H1 (cell line): ENCODE measurements at regions not wholly inside any gene's neighbourhood (a gene's known extent, or its start where the extent isn't known, plus 50 kb on each side); places are given as distances from the start of the nearest gene placed in this dataset.

ENCODE experiments used
- CTCF ChIA-PET: fragments of 300-600 bp; sonication (Branson Sonifier 250); formaldehyde crosslinking; loops from one replicate; lab custom pipeline; 2021; ENCODE audit not compliant: partially characterized antibody; lab: Charles Lee
- POLR2A ChIA-PET: fragments of 300-600 bp; sonication (Branson Sonifier 250); formaldehyde crosslinking; loops from one replicate; lab custom pipeline; 2021; ENCODE audit warnings: inconsistent platforms; ENCODE audit not compliant: partially characterized antibody; lab: Charles Lee
- DNase-seq, 2 experiments: peaks; one replicate each; pipeline versions ENCODE4 v3.0.0 to v3.0.0-alpha.2; 2010 to 2022; ENCODE audit warnings: low spot score in 2 of 2, low read depth in 1 of 2, mixed read lengths in 1 of 2
- FAIRE-seq: peaks from 2 replicates; lab custom pipeline; 2011; peaks lifted over from hg19 to GRCh38; lab: Jason Lieb, UNC
- H2AFZ ChIP-seq: 2 replicates; pipeline ENCODE4 v1.8.1; 2012; ENCODE audit warnings: low read length, inconsistent platforms
- H2AK5ac ChIP-seq: 2 replicates; pipeline ENCODE4 v1.6.1; 2013; ENCODE audit warnings: low read depth, low read length
- H2BK120ac ChIP-seq: replicated peaks from 2 replicates; pipeline ENCODE3; 2013; ENCODE audit warnings: low read depth, low read length, inconsistent platforms
- H2BK12ac ChIP-seq: 2 replicates; pipeline ENCODE4 v1.6.1; 2013; ENCODE audit warnings: low read depth, low read length
- H2BK15ac ChIP-seq: 2 replicates; pipeline ENCODE4 v1.6.1; 2013; ENCODE audit warnings: low read length
- H2BK20ac ChIP-seq: 2 replicates; pipeline ENCODE4 v1.6.1; 2013; ENCODE audit warnings: low read length
- H2BK5ac ChIP-seq: 2 replicates; pipeline ENCODE4 v1.6.1; 2013; ENCODE audit warnings: low read depth, low read length
- H3K14ac ChIP-seq: 2 replicates; pipeline ENCODE4 v1.6.1; 2013; ENCODE audit warnings: inconsistent platforms; ENCODE audit not compliant: insufficient read length
- H3K18ac ChIP-seq: 2 replicates; pipeline ENCODE4 v1.6.1; 2013; ENCODE audit warnings: low read length; ENCODE audit errors: extremely low read depth
- H3K23ac ChIP-seq: 2 replicates; pipeline ENCODE4 v1.6.1; 2013; ENCODE audit warnings: inconsistent platforms; ENCODE audit not compliant: insufficient read length
- H3K23me2 ChIP-seq: 2 replicates; pipeline ENCODE4 v1.6.1; 2013; ENCODE audit warnings: low read depth, low read length
- H3K27ac ChIP-seq: 2 replicates; pipeline ENCODE4 v1.6.1; 2011; ENCODE audit warnings: low read depth, low read length, inconsistent platforms
- H3K27me3 ChIP-seq, 4 experiments: replicated peaks in 1 of 4; 1 replicate in 1 of 4; 2 replicates in 3 of 4; pipeline versions ENCODE4 v1.6.1 to v1.8.1; 2011 to 2013; ENCODE audit warnings: low read length in 3 of 4, mild to moderate bottlenecking in 3 of 4, inconsistent platforms in 2 of 4, mixed read lengths in 2 of 4, moderate library complexity in 1 of 4; ENCODE audit not compliant: control insufficient read depth in 3 of 4, insufficient read depth in 3 of 4; ENCODE audit errors: extremely low read depth in 1 of 4
- H3K36me3 ChIP-seq, 4 experiments: 2 replicates each; pipeline versions ENCODE4 v1.6.1 to v1.8.1; 2011 to 2013; ENCODE audit warnings: mild to moderate bottlenecking in 4 of 4, low read length in 3 of 4, moderate library complexity in 2 of 4, control low read depth in 1 of 4, inconsistent platforms in 1 of 4; ENCODE audit not compliant: insufficient read depth in 4 of 4, control insufficient read depth in 2 of 4
- H3K4ac ChIP-seq: replicated peaks from 2 replicates; pipeline ENCODE3; 2013; ENCODE audit warnings: low read length, low read depth, mixed read lengths, inconsistent platforms; ENCODE audit not compliant: insufficient read length
- H3K4me1 ChIP-seq, 4 experiments: replicated peaks in 1 of 4; 1 replicate in 1 of 4; 2 replicates in 3 of 4; pipeline versions ENCODE4 v1.6.1 to v1.8.1; 2011 to 2013; ENCODE audit warnings: low read length in 3 of 4, inconsistent platforms in 2 of 4, mixed read lengths in 1 of 4; ENCODE audit not compliant: insufficient read depth in 4 of 4, control insufficient read depth in 3 of 4
- H3K4me2 ChIP-seq, 2 experiments: 2 replicates each; pipeline versions ENCODE4 v1.6.1 to v1.8.1; 2011 to 2013; ENCODE audit warnings: low read depth in 2 of 2, low read length in 2 of 2, control low read depth in 1 of 2, inconsistent platforms in 1 of 2, mild to moderate bottlenecking in 1 of 2; ENCODE audit not compliant: insufficient read depth in 1 of 2
- H3K4me3 ChIP-seq, 4 experiments: fragments of 200-600, 300-600 bp in 1 of 4; sonication (generic), shearing (Covaris generic), sonication (Bioruptor Twin) in 1 of 4; 2 replicates each; pipeline versions ENCODE4 v1.5.1 to v1.8.1; 2011 to 2016; ENCODE audit warnings: low read length in 4 of 4, low read depth in 3 of 4, control low read depth in 2 of 4, inconsistent platforms in 2 of 4, mild to moderate bottlenecking in 2 of 4, mixed read lengths in 1 of 4, moderate library complexity in 1 of 4; ENCODE audit not compliant: insufficient read depth in 2 of 4; ENCODE audit errors: extremely low read depth in 1 of 4
- H3K56ac ChIP-seq: replicated peaks from 2 replicates; pipeline ENCODE3; 2013; ENCODE audit warnings: low read depth, mild to moderate bottlenecking, mixed read lengths, low read length, inconsistent platforms; ENCODE audit not compliant: insufficient read length
- H3K79me1 ChIP-seq: 2 replicates; pipeline ENCODE4 v1.6.1; 2013; ENCODE audit warnings: low read depth, low read length, control low read depth
- H3K79me2 ChIP-seq, 2 experiments: 2 replicates each; pipeline versions ENCODE4 v1.6.1 to v1.8.1; 2012 to 2013; ENCODE audit warnings: low read length in 2 of 2, mild to moderate bottlenecking in 2 of 2, inconsistent platforms in 1 of 2; ENCODE audit not compliant: insufficient read depth in 2 of 2, control insufficient read depth in 1 of 2
- H3K9ac ChIP-seq, 4 experiments: replicated peaks in 1 of 4; 1 replicate in 1 of 4; 2 replicates in 3 of 4; pipeline versions ENCODE4 v1.6.1 to v1.8.1; 2011 to 2013; ENCODE audit warnings: low read depth in 3 of 4, low read length in 3 of 4, control low read depth in 2 of 4, mild to moderate bottlenecking in 2 of 4, moderate library complexity in 2 of 4, inconsistent platforms in 1 of 4; ENCODE audit errors: extremely low read depth in 1 of 4
- H3K9me3 ChIP-seq, 2 experiments: 2 replicates each; pipeline versions ENCODE4 v1.6.1 to v1.8.1; 2012 to 2013; ENCODE audit warnings: mild to moderate bottlenecking in 2 of 2, moderate library complexity in 2 of 2, control low read depth in 1 of 2, inconsistent platforms in 1 of 2, low read depth in 1 of 2, low read length in 1 of 2, mixed read lengths in 1 of 2; ENCODE audit not compliant: insufficient read depth in 2 of 2
- H4K20me1 ChIP-seq, 2 experiments: replicated peaks in 1 of 2; 2 replicates each; pipeline versions ENCODE3 to v1.8.1; 2011 to 2013; ENCODE audit warnings: inconsistent platforms in 2 of 2, low read length in 2 of 2, mild to moderate bottlenecking in 1 of 2; ENCODE audit not compliant: insufficient read depth in 2 of 2, control insufficient read depth in 1 of 2
- H4K5ac ChIP-seq: 2 replicates; pipeline ENCODE4 v1.6.1; 2013; ENCODE audit warnings: low read length, low read depth, mixed read lengths, inconsistent platforms; ENCODE audit not compliant: insufficient read length
- H4K8ac ChIP-seq: 2 replicates; pipeline ENCODE4 v1.8.0; 2013; ENCODE audit warnings: mild to moderate bottlenecking, moderate library complexity, low read length, inconsistent platforms; ENCODE audit not compliant: insufficient read depth; ENCODE audit errors: extremely low read depth
- H4K91ac ChIP-seq: replicated peaks from 2 replicates; pipeline ENCODE3; 2013; ENCODE audit warnings: low read length, mixed read lengths, inconsistent platforms; ENCODE audit not compliant: insufficient read length
- ATF2 ChIP-seq: IDR thresholded peaks from 2 replicates; pipeline ENCODE4 v1.6.1; 2012; ENCODE audit warnings: low read length, inconsistent platforms
- CBX8 ChIP-seq: fragments of 300-800, 300-1000 bp; sonication (generic); IDR thresholded peaks from 2 replicates; pipeline ENCODE4 v1.7.1; 2016; ENCODE audit warnings: low read depth, low read length, borderline replicate concordance
- FOSL1 ChIP-seq: IDR thresholded peaks from 2 replicates; pipeline ENCODE4 v1.6.1; 2011; ENCODE audit warnings: mild to moderate bottlenecking, low read depth, low read length, moderate library complexity; ENCODE audit not compliant: insufficient read depth
- KDM1A ChIP-seq: fragments of 200-600, 300-600 bp; sonication (generic); IDR thresholded peaks from 2 replicates; pipeline ENCODE4 v1.7.1; 2016; ENCODE audit warnings: mild to moderate bottlenecking, low read length, borderline replicate concordance
- MAFK ChIP-seq: IDR thresholded peaks from 2 replicates; pipeline ENCODE4 v1.6.1; 2012; ENCODE audit warnings: low read depth, mild to moderate bottlenecking, improper control_type of control experiment, low read length
- RFX5 ChIP-seq: IDR thresholded peaks from 2 replicates; pipeline ENCODE4 v1.6.1; 2011; ENCODE audit warnings: low read depth, low read length, improper control_type of control experiment, borderline replicate concordance
- TBP ChIP-seq: IDR thresholded peaks from 2 replicates; pipeline ENCODE4 v1.6.1; 2011; ENCODE audit warnings: low read depth, low read length, improper control_type of control experiment
- TCF12 ChIP-seq: IDR thresholded peaks from 2 replicates; pipeline ENCODE4 v1.6.1; 2011; ENCODE audit warnings: low read depth, mild to moderate bottlenecking, low read length
- USF2 ChIP-seq: IDR thresholded peaks from 2 replicates; pipeline ENCODE4 v1.6.1; 2011; ENCODE audit warnings: low read length, improper control_type of control experiment
- ZNF274 ChIP-seq: IDR thresholded peaks from 2 replicates; pipeline ENCODE4 v1.7.0; 2012; ENCODE audit warnings: low read length, borderline replicate concordance; ENCODE audit errors: extremely low read depth
- WGBS, 2 experiments: shearing (Covaris generic) in 1 of 2; methylation state at CpG; one replicate each; pipeline versions ENCODE4 v1.1.6 to v1.1.7; 2013 to 2015; ENCODE audit warnings: low lambda C conversion rate in 2 of 2, mixed read lengths in 2 of 2, inconsistent platforms in 1 of 2, low coverage in 1 of 2, missing lambda C conversion rate in 1 of 2; ENCODE audit not compliant: insufficient replicate concordance in 2 of 2, insufficient coverage in 1 of 2, insufficient read length in 1 of 2; ENCODE audit errors: extremely low coverage in 1 of 2, missing lambda C conversion rate in 1 of 2; 5-methylcytosine and 5-hydroxymethylcytosine counted together
- TF ChIP-seq, protein P1 (sequence below): IDR thresholded peaks from 2 replicates; pipeline ENCODE4 v1.6.1; 2012; ENCODE audit warnings: inconsistent platforms

DNA sequence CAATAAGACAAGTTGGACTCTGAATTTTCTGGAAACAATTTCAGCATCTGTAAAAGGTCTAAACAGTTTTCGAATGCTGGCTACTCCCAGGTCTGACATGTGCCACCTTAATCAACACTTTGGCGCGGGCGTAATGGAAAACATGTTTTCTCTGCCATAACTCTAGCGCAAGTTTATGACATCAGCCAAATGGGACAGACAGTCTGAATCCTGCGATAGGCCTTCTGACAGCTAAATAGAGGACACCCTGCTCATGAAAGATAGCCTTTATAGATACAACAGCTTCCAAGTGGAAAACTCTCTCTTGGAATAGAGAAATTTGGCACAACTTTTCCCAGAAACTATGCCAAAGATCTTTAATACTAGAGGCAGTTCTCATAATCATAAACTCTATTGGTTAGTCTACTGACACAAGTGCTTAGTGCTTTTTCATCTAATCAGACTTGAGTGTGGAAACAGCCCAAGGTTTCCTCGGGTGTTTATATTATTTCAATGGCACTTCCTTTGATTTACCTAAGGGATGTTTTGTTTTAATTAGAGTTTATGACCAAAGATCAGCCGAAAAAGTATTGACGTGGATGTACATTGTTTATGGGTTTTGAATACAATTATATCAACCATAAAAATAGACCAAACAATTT is 120.1 kb upstream of the DPH6 start:
- no peak overlapping the region for H3K9ac ChIP-seq
- no peaks in the 10 kb centered on the region for H3K9me3 ChIP-seq
- no peak overlapping the region for H2AFZ ChIP-seq
- no peaks in the 10 kb centered on the region for H3K79me1 ChIP-seq
- H2BK20ac ChIP-seq = no peak overlapping the region
- H4K5ac ChIP-seq = no peak overlapping the region
- H3K23ac ChIP-seq = no peak overlapping the region
- H3K23me2 ChIP-seq = no peaks in the 10 kb centered on the region
- no peak overlapping the region for H2AK5ac ChIP-seq
- H3K36me3 ChIP-seq = no peaks in the 10 kb centered on the region
- H4K20me1 ChIP-seq = no peaks in the 10 kb centered on the region
- H2BK15ac ChIP-seq = no peak overlapping the region
- H3K18ac ChIP-seq = no peak overlapping the region
- H3K27me3 ChIP-seq = no peaks in the 10 kb centered on the region
- H3K79me2 ChIP-seq = no peaks in the 10 kb centered on the region
- H3K4me2 ChIP-seq = no peak overlapping the region
- no peak overlapping the region for H2BK5ac ChIP-seq
- H3K14ac ChIP-seq = no peak overlapping the region
- H3K4me1 ChIP-seq = peaks cover 0 to 12% (median 0%) of the 10 kb centered on the region in 4 experiments; a peak in 4 of 7 replicates
- DNase-seq (no peak), FAIRE-seq (no peak)
- H2BK12ac ChIP-seq = no peak overlapping the region
- no peak overlapping the region for H4K8ac ChIP-seq
- 92% methylated on average over 9 of the region's 9 CpGs; no CpG with 5 or more reads in 1 of the 2 experiments for WGBS, 2 experiments
- H3K56ac ChIP-seq = no peak overlapping the region
- H3K27ac ChIP-seq = no peak overlapping the region
- no peak overlapping the region for H3K4ac ChIP-seq
- POLR2A ChIA-PET = no interaction called here
- H2BK120ac ChIP-seq = no peak overlapping the region
- no peak overlapping the region for H3K4me3 ChIP-seq
- H4K91ac ChIP-seq = no peak overlapping the region
- CTCF ChIA-PET = no interaction called here
- TF ChIP-seq KDM1A (no peak), USF2 (no peak), CBX8 (no peak), FOSL1 (no peak), TBP (no peak), ZNF274 (no peak), RFX5 (no peak), TCF12 (no peak), ATF2 (no peak), MAFK (no peak)
- TF ChIP-seq, protein P1, sequence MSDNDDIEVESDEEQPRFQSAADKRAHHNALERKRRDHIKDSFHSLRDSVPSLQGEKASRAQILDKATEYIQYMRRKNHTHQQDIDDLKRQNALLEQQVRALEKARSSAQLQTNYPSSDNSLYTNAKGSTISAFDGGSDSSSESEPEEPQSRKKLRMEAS = no peak
